HCT116 (cell line): ENCODE measurements at regions not wholly inside any gene's neighbourhood (a gene's known extent, or its start where the extent isn't known, plus 50 kb on each side); places are given as distances from the start of the nearest gene placed in this dataset.

Source experiments
- ATAC-seq: fragments of 200-7000 bp; cut with Tn5 transposase; 2 replicates; pipeline ENCODE4 v1.9.1; 2020; ENCODE audit warnings: mild to moderate bottlenecking, moderate library complexity
- BruUV-seq: library from RNA; stranded (reverse); fragments of 400-500 nt; replicated peaks from 2 replicates; lab custom pipeline; 2021; lab: Mats Ljungman, UMichigan
- CTCF ChIA-PET: fragments of 300-600 bp; sonication (Branson Sonifier 250); formaldehyde crosslinking; loops from one replicate; lab custom pipeline; 2021; ENCODE audit warnings: antibody characterized with exemption; lab: Charles Lee
- POLR2A ChIA-PET: fragments of 300-600, 350-600 bp; sonication (Branson Sonifier 250); formaldehyde crosslinking; loops from one replicate; lab custom pipeline; 2021; ENCODE audit warnings: antibody characterized with exemption; lab: Charles Lee
- RAD21 ChIA-PET, 2 experiments: fragments of 300-600 bp; sonication (Branson Sonifier 250); formaldehyde crosslinking; loops; one replicate each; lab custom pipeline; 2023; ENCODE audit warnings: low total read pairs in 2 of 2; ENCODE audit not compliant: uncharacterized antibody in 2 of 2, unreplicated experiment in 2 of 2, low non-redundant PET in 1 of 2; lab: Charles Lee
- DNase-seq: peaks from one replicate; pipeline ENCODE4 v3.0.0-alpha.2; 2010; ENCODE audit warnings: low read depth, low spot score
- H2AFZ ChIP-seq: fragments of 200-600 bp; shearing (Covaris generic), sonication (generic); 2 replicates; pipeline ENCODE4 v1.6.1; 2017; ENCODE audit warnings: low read depth, mixed run types, mixed read lengths, antibody characterized with exemption, low read length; ENCODE audit not compliant: poor library complexity, severe bottlenecking
- H3K27ac ChIP-seq: 2 replicates; pipeline ENCODE4 v1.5.1; 2012; ENCODE audit warnings: low read depth, low read length
- H3K27me3 ChIP-seq: fragments of 200-600 bp; sonication (generic); 2 replicates; pipeline ENCODE4 v1.6.1; 2016; ENCODE audit warnings: mixed run types, low read length, mixed read lengths; ENCODE audit not compliant: insufficient read depth
- H3K36me3 ChIP-seq, 2 experiments: fragments of 200-500 bp in 1 of 2; fragments of 200-600 bp in 1 of 2; sonication (Bioruptor generic) in 1 of 2; sonication (generic) in 1 of 2; 2 replicates each; pipeline versions ENCODE4 v1.5.1 to v1.6.1; 2014 to 2016; ENCODE audit warnings: low read length in 2 of 2, inconsistent platforms in 1 of 2, mixed read lengths in 1 of 2, mixed run types in 1 of 2; ENCODE audit not compliant: insufficient read depth in 2 of 2, control insufficient read depth in 1 of 2
- H3K4me1 ChIP-seq, 2 experiments: fragments of 200-600 bp in 1 of 2; sonication (generic) in 1 of 2; 2 replicates each; pipeline versions ENCODE4 v1.5.1 to v1.6.1; 2012 to 2017; ENCODE audit warnings: low read length in 2 of 2, inconsistent platforms in 1 of 2, mild to moderate bottlenecking in 1 of 2, mixed read lengths in 1 of 2, mixed run types in 1 of 2, moderate library complexity in 1 of 2; ENCODE audit not compliant: insufficient read depth in 2 of 2, control insufficient read depth in 1 of 2
- H3K4me2 ChIP-seq: fragments of 200-600 bp; sonication (generic); 2 replicates; pipeline ENCODE4 v1.6.1; 2017; ENCODE audit warnings: mixed run types, low read length, mixed read lengths
- H3K4me3 ChIP-seq, 2 experiments: fragments of 200-600 bp in 1 of 2; sonication (generic) in 1 of 2; replicated peaks in 1 of 2; 2 replicates each; pipeline ENCODE4 v1.5.1; 2011 to 2016; ENCODE audit warnings: low read length in 2 of 2, control low read depth in 1 of 2, low read depth in 1 of 2, mild to moderate bottlenecking in 1 of 2, mixed read lengths in 1 of 2, mixed run types in 1 of 2
- H3K79me2 ChIP-seq: fragments of 200-600 bp; sonication (generic); 2 replicates; pipeline ENCODE4 v1.6.1; 2017; ENCODE audit warnings: mild to moderate bottlenecking, mixed run types, low read length, moderate library complexity, mixed read lengths; ENCODE audit not compliant: insufficient read depth
- H3K9ac ChIP-seq: fragments of 200-600 bp; sonication (generic); 2 replicates; pipeline ENCODE4 v1.6.1; 2016; ENCODE audit warnings: low read length, mixed read lengths
- H3K9me2 ChIP-seq: fragments of 200-600 bp; sonication (generic), shearing (Covaris generic); 2 replicates; pipeline ENCODE4 v1.6.1; 2017; ENCODE audit warnings: mixed run types, mild to moderate bottlenecking, moderate library complexity; ENCODE audit not compliant: insufficient read depth
- H3K9me3 ChIP-seq, 2 experiments: fragments of 200-500 bp in 1 of 2; fragments of 200-600 bp in 1 of 2; sonication (Bioruptor generic) in 1 of 2; sonication (generic) in 1 of 2; 2 replicates each; pipeline ENCODE4 v1.6.1; 2014 to 2017; ENCODE audit warnings: low read length in 2 of 2, mixed read lengths in 2 of 2, inconsistent platforms in 1 of 2, low read depth in 1 of 2, mild to moderate bottlenecking in 1 of 2, mixed run types in 1 of 2, moderate library complexity in 1 of 2; ENCODE audit not compliant: control insufficient read depth in 1 of 2, insufficient read depth in 1 of 2
- H4K20me1 ChIP-seq: fragments of 200-600 bp; sonication (generic), shearing (Covaris generic); 2 replicates; pipeline ENCODE4 v1.6.1; 2017; ENCODE audit warnings: mixed run types, mild to moderate bottlenecking, moderate library complexity; ENCODE audit not compliant: insufficient read depth
- ATF3 ChIP-seq: IDR thresholded peaks from 2 replicates; pipeline ENCODE4 v1.6.1; 2012
- CBX3 ChIP-seq: IDR thresholded peaks from 2 replicates; pipeline ENCODE4 v1.6.1; 2012; ENCODE audit warnings: low read depth
- CEBPB ChIP-seq: IDR thresholded peaks from 2 replicates; pipeline ENCODE4 v1.6.1; 2012; ENCODE audit warnings: low read depth
- EGR1 ChIP-seq: IDR thresholded peaks from 2 replicates; pipeline ENCODE4 v1.6.1; 2012; ENCODE audit warnings: low read depth
- ELF1 ChIP-seq: IDR thresholded peaks from 2 replicates; pipeline ENCODE4 v1.6.1; 2012; ENCODE audit warnings: low read depth, borderline replicate concordance
- JUND ChIP-seq: IDR thresholded peaks from 2 replicates; pipeline ENCODE4 v1.6.1; 2012
- POLR2A ChIP-seq: IDR thresholded peaks from 2 replicates; pipeline ENCODE4 v1.7.0; 2011; ENCODE audit warnings: borderline replicate concordance; ENCODE audit not compliant: insufficient read depth, insufficient read length; ENCODE audit errors: extremely low read depth
- POLR2AphosphoS5 ChIP-seq: IDR thresholded peaks from 2 replicates; pipeline ENCODE4 v1.6.1; 2011; ENCODE audit warnings: mild to moderate bottlenecking, low read depth, low read length, moderate library complexity
- SRF ChIP-seq: IDR thresholded peaks from 2 replicates; pipeline ENCODE4 v1.6.1; 2012; ENCODE audit warnings: low read depth
- YY1 ChIP-seq: IDR thresholded peaks from 2 replicates; pipeline ENCODE4 v1.6.1; 2011; ENCODE audit warnings: low read length, low read depth, moderate library complexity, mild to moderate bottlenecking; ENCODE audit not compliant: insufficient replicate concordance; ENCODE audit errors: extremely low read depth
- ZBTB33 ChIP-seq: IDR thresholded peaks from 2 replicates; pipeline ENCODE4 v1.6.1; 2011; ENCODE audit warnings: mild to moderate bottlenecking, low read length, moderate library complexity; ENCODE audit not compliant: insufficient replicate concordance; ENCODE audit errors: extremely low read depth
- ZNF274 ChIP-seq: fragments of 200-500 bp; sonication (Bioruptor generic); IDR thresholded peaks from 2 replicates; pipeline ENCODE4 v1.6.1; 2014; ENCODE audit warnings: mild to moderate bottlenecking, low read depth, low read length, inconsistent platforms
- intact Hi-C: fragments of 100-400 bp; cut with micrococcal nuclease; formaldehyde crosslinking; loops from 2 replicates; pipeline ENCODE4 v1.10.0; 2022

GRCh38 chr15:77749998-77750540, 117.4 kb upstream of the LINGO1 start:
- no TSS peak for BruUV-seq
- DNase-seq = no peak
- H3K27me3 ChIP-seq = no peaks in the 10 kb centered on the region
- no peaks in the 10 kb centered on the region for H3K36me3 ChIP-seq
- intact Hi-C loops = loop anchor here (10.0 kb wide), 1 partner anchor 45 kb away; no protein-coding TSS in a partner anchor
- ChIA-PET RAD21 (no interaction called here), POLR2A (no interaction called here), CTCF (no interaction called here)
- TF ChIP-seq ZNF274 = no peak
- TF ChIP-seq EGR1 = no peak
- no peak for TF ChIP-seq JUND
- TF ChIP-seq CEBPB = no peak
- no peak for TF ChIP-seq ZBTB33
- TF ChIP-seq YY1 = no peak
- TF ChIP-seq CBX3 = no peak
- no peak for TF ChIP-seq ATF3
- TF ChIP-seq ELF1 = no peak
- TF ChIP-seq SRF = no peak
- no peak for TF ChIP-seq POLR2AphosphoS5
- TF ChIP-seq POLR2A = no peak
- H3K9ac ChIP-seq = no peak overlapping the region
- peaks cover 9 to 10% of the 10 kb centered on the region in 2 experiments; a peak in 3 of 4 replicates for H3K4me1 ChIP-seq
- ATAC-seq = no peak
- no peak overlapping the region for H3K4me3 ChIP-seq
- H2AFZ ChIP-seq = no peak overlapping the region
- no peak overlapping the region for H3K27ac ChIP-seq
- H3K9me2 ChIP-seq = no peaks in the 10 kb centered on the region
- H3K4me2 ChIP-seq = no peak overlapping the region
- H4K20me1 ChIP-seq = no peaks in the 10 kb centered on the region
- no peaks in the 10 kb centered on the region for H3K9me3 ChIP-seq
- H3K79me2 ChIP-seq = no peaks in the 10 kb centered on the region
